Mesenchymal stem cell (in vitro differentiated cells and primary cell): ENCODE measurements at regions not wholly inside any gene's neighbourhood (a gene's known extent, or its start where the extent isn't known, plus 50 kb on each side); places are given as distances from the start of the nearest gene placed in this dataset.

ENCODE experiments used
- DNase-seq: peaks from one replicate; pipeline ENCODE4 v3.0.0-alpha.2; 2013
- H2AFZ ChIP-seq: one replicate; pipeline ENCODE4 v1.6.1; 2013; ENCODE audit warnings: low read depth, mild to moderate bottlenecking, control low read depth, inconsistent platforms, low read length, moderate library complexity
- H2AK5ac ChIP-seq: 2 replicates; pipeline ENCODE4 v1.6.1; 2013; ENCODE audit warnings: low read length, moderate library complexity, mild to moderate bottlenecking, inconsistent platforms; ENCODE audit not compliant: severe bottlenecking
- H2BK120ac ChIP-seq: one replicate; pipeline ENCODE4 v1.6.1; 2013; ENCODE audit warnings: low read depth, mild to moderate bottlenecking, inconsistent platforms, low read length, moderate library complexity
- H2BK12ac ChIP-seq, 2 experiments: one replicate each; pipeline ENCODE4 v1.6.1; 2013; ENCODE audit warnings: inconsistent platforms in 2 of 2, low read length in 2 of 2, mild to moderate bottlenecking in 2 of 2, moderate library complexity in 2 of 2, control low read depth in 1 of 2
- H2BK15ac ChIP-seq: one replicate; pipeline ENCODE4 v1.6.1; 2013; ENCODE audit warnings: mild to moderate bottlenecking, low read depth, inconsistent platforms; ENCODE audit not compliant: poor library complexity, severe bottlenecking
- H2BK5ac ChIP-seq: 2 replicates; pipeline ENCODE4 v1.6.1; 2013; ENCODE audit warnings: low read depth, mild to moderate bottlenecking, low read length, control low read depth, inconsistent platforms; ENCODE audit not compliant: poor library complexity, severe bottlenecking
- H3K14ac ChIP-seq, 2 experiments: one replicate each; pipeline ENCODE4 v1.6.1; 2013; ENCODE audit warnings: inconsistent platforms in 2 of 2, low read length in 2 of 2, control low read depth in 1 of 2, mild to moderate bottlenecking in 1 of 2, moderate library complexity in 1 of 2
- H3K18ac ChIP-seq, 2 experiments: one replicate each; pipeline ENCODE4 v1.6.1; 2013; ENCODE audit warnings: inconsistent platforms in 2 of 2, low read length in 2 of 2, control low read depth in 1 of 2, low read depth in 1 of 2, mild to moderate bottlenecking in 1 of 2
- H3K23ac ChIP-seq, 2 experiments: one replicate each; pipeline ENCODE4 v1.6.1; 2013; ENCODE audit warnings: inconsistent platforms in 2 of 2, low read length in 2 of 2, mild to moderate bottlenecking in 2 of 2, moderate library complexity in 2 of 2, control low read depth in 1 of 2
- H3K27ac ChIP-seq: 2 replicates; pipeline ENCODE4 v1.5.1; 2013; ENCODE audit warnings: mild to moderate bottlenecking, moderate library complexity, low read length, control low read depth, inconsistent platforms; ENCODE audit not compliant: poor library complexity, severe bottlenecking
- H3K27me3 ChIP-seq, 2 experiments: 2 replicates each; pipeline versions ENCODE4 v1.6.1 to v1.7.0; 2013; ENCODE audit warnings: low read length in 2 of 2, mild to moderate bottlenecking in 2 of 2, moderate library complexity in 2 of 2, control low read depth in 1 of 2, inconsistent platforms in 1 of 2; ENCODE audit not compliant: control insufficient read depth in 1 of 2, insufficient read depth in 1 of 2
- H3K36me3 ChIP-seq, 2 experiments: 2 replicates each; pipeline versions ENCODE4 v1.6.1 to v1.7.0; 2013; ENCODE audit warnings: low read length in 2 of 2, control low read depth in 1 of 2, inconsistent platforms in 1 of 2, low read depth in 1 of 2, mild to moderate bottlenecking in 1 of 2; ENCODE audit not compliant: insufficient read depth in 2 of 2, control insufficient read depth in 1 of 2
- H3K4ac ChIP-seq, 2 experiments: one replicate each; pipeline ENCODE4 v1.6.1; 2013; ENCODE audit warnings: inconsistent platforms in 2 of 2, low read length in 2 of 2, mild to moderate bottlenecking in 2 of 2, moderate library complexity in 2 of 2, control low read depth in 1 of 2, low read depth in 1 of 2
- H3K4me1 ChIP-seq: 2 replicates; pipeline ENCODE4 v1.6.1; 2013; ENCODE audit warnings: low read depth, low read length, control low read depth; ENCODE audit not compliant: control insufficient read depth, insufficient read depth
- H3K4me2 ChIP-seq: 2 replicates; pipeline ENCODE4 v1.6.1; 2013; ENCODE audit warnings: low read length, mild to moderate bottlenecking, inconsistent platforms; ENCODE audit not compliant: poor library complexity, severe bottlenecking
- H3K4me3 ChIP-seq, 2 experiments: 2 replicates each; pipeline versions ENCODE4 v1.5.1 to v1.7.0; 2013; ENCODE audit warnings: low read length in 2 of 2, mild to moderate bottlenecking in 2 of 2, control low read depth in 1 of 2, low read depth in 1 of 2; ENCODE audit not compliant: insufficient read depth in 1 of 2
- H3K79me1 ChIP-seq: replicated peaks from 2 replicates; pipeline ENCODE4 v1.6.1; 2013; ENCODE audit warnings: mild to moderate bottlenecking, control low read depth, low read length, inconsistent platforms; ENCODE audit not compliant: poor library complexity, severe bottlenecking
- H3K9ac ChIP-seq: 2 replicates; pipeline ENCODE4 v1.7.0; 2013; ENCODE audit warnings: mild to moderate bottlenecking, low read length, moderate library complexity
- H3K9me3 ChIP-seq: 2 replicates; pipeline ENCODE4 v1.7.0; 2013; ENCODE audit warnings: mild to moderate bottlenecking, low read length; ENCODE audit not compliant: control insufficient read depth
- H4K8ac ChIP-seq: one replicate; pipeline ENCODE4 v1.6.1; 2013; ENCODE audit warnings: inconsistent platforms, mild to moderate bottlenecking, low read length, moderate library complexity
- H4K91ac ChIP-seq: one replicate; pipeline ENCODE4 v1.6.1; 2013; ENCODE audit warnings: mild to moderate bottlenecking, low read length, inconsistent platforms
- WGBS: methylation state at CpG from one replicate; pipeline ENCODE4 v1.1.7; 2013; ENCODE audit warnings: mixed read lengths; 5-methylcytosine and 5-hydroxymethylcytosine counted together

- Histone ChIP-seq H3K18ac (no peak overlapping the region), H3K14ac (no peak overlapping the region), H3K4me1 (no peaks in the 10 kb centered on the region), H3K4me3 (no peak overlapping the region), H3K36me3 (no peaks in the 10 kb centered on the region), H2BK5ac (no peak overlapping the region), H2BK12ac (no peak overlapping the region), H3K9ac (no peak overlapping the region), H3K4ac (no peak overlapping the region), H2BK120ac (no peak overlapping the region), H3K27ac (no peak overlapping the region), H3K27me3 (no peaks in the 10 kb centered on the region), H3K23ac (no peak overlapping the region), H4K91ac (no peak overlapping the region), H2AK5ac (no peak overlapping the region), H2BK15ac (no peak overlapping the region), H4K8ac (no peak overlapping the region), H3K9me3 (peaks cover 3% of the 10 kb centered on the region), H3K4me2 (no peak overlapping the region), H3K79me1 (no peaks in the 10 kb centered on the region), H2AFZ (no peak overlapping the region)
- WGBS, result 89% methylated on average over 2 of the region's 3 CpGs
- no peak for DNase-seq
These were observed 108.4 kb upstream of the SLC22A23 start for GRCh38 chr6:3565291-3565690.

GRCh38 chr6:3561725-3562124 is 104.9 kb upstream of the SLC22A23 start:
- H2AK5ac ChIP-seq, result no peak overlapping the region
- H2BK15ac ChIP-seq, result no peak overlapping the region
- no peak overlapping the region for H4K8ac ChIP-seq
- no peak overlapping the region for H3K4me3 ChIP-seq
- no peaks in the 10 kb centered on the region for H3K36me3 ChIP-seq
- peaks cover 3% of the 10 kb centered on the region for H3K9me3 ChIP-seq
- no peak overlapping the region for H2BK120ac ChIP-seq
- H3K27me3 ChIP-seq, result peaks cover 0 to 4% of the 10 kb centered on the region in 2 experiments
- peak; percentile 18 for DNase-seq
- H3K14ac ChIP-seq, result no peak overlapping the region
- H2BK5ac ChIP-seq, result no peak overlapping the region
- no peak overlapping the region for H4K91ac ChIP-seq
- H3K4me2 ChIP-seq, result no peak overlapping the region
- H3K18ac ChIP-seq, result no peak overlapping the region
- no peak overlapping the region for H3K4ac ChIP-seq
- H3K79me1 ChIP-seq, result no peaks in the 10 kb centered on the region
- H3K23ac ChIP-seq, result no peak overlapping the region
- H2BK12ac ChIP-seq, result no peak overlapping the region
- peaks cover 2% of the 10 kb centered on the region for H3K4me1 ChIP-seq
- no peak overlapping the region for H3K27ac ChIP-seq
- H2AFZ ChIP-seq, result no peak overlapping the region
- WGBS, result 20% methylated on average over 1 of the region's 1 CpG
- no peak overlapping the region for H3K9ac ChIP-seq

DNA sequence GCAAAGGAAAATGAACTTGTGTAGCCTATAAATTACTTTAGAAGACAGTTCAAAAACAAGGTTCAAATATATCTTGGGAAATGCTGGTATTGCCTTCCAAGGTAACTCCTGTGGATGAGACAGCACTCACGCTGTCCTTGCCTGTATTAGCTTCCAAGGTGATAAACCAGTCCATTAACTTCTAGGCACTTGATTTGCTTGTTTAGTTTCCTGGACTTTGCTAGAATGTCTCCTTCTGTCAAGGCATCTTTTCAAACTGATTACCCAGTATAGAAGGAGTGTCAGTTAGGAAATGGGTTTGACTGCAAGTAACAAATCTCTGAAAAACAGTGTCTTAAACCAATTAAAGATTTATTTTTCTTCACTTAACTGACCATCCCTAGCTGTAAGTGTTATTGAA is 103.4 kb upstream of the SLC22A23 start:
- no peak overlapping the region for H3K27ac ChIP-seq
- DNase-seq, result no peak
- H2AFZ ChIP-seq, result no peak overlapping the region
- 88% methylated on average over 1 of the region's 1 CpG for WGBS
- H3K36me3 ChIP-seq, result no peaks in the 10 kb centered on the region
- H3K14ac ChIP-seq, result no peak overlapping the region
- H3K4me3 ChIP-seq, result no peak overlapping the region
- peaks cover 2% of the 10 kb centered on the region for H3K4me1 ChIP-seq
- peaks cover 3% of the 10 kb centered on the region for H3K9me3 ChIP-seq
- no peak overlapping the region for H2BK15ac ChIP-seq
- peaks cover 0 to 4% of the 10 kb centered on the region in 2 experiments for H3K27me3 ChIP-seq
- H3K23ac ChIP-seq, result no peak overlapping the region
- H3K79me1 ChIP-seq, result no peaks in the 10 kb centered on the region
- H2AK5ac ChIP-seq, result no peak overlapping the region
- no peak overlapping the region for H3K9ac ChIP-seq
- no peak overlapping the region for H2BK5ac ChIP-seq
- H2BK12ac ChIP-seq, result no peak overlapping the region
- no peak overlapping the region for H4K91ac ChIP-seq
- no peak overlapping the region for H3K4me2 ChIP-seq
- H4K8ac ChIP-seq, result no peak overlapping the region
- no peak overlapping the region for H3K18ac ChIP-seq
- no peak overlapping the region for H3K4ac ChIP-seq
- no peak overlapping the region for H2BK120ac ChIP-seq

DNA sequence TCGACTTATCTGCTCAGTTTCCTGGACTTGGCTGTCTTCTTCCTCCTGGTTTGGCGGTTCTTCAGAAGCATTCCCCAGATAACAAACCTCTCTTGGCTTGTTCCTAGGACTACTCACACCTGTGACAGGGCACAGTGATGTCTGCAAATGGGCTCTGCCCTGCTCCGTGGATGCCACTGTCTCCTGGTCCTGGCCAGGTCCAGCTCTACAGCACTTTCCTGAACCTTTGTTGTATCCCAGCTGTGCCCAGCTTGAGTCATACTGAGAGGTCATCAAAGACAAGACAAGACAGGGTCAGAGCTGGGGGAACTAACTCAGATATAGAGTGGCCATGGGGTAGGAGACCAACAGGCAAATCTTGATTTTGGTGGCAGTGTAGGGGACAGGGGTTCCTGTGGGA is 102.7 kb upstream of the SLC22A23 start:
- H3K27me3 ChIP-seq, result peaks cover 0 to 4% of the 10 kb centered on the region in 2 experiments
- no peak overlapping the region for H3K4ac ChIP-seq
- H3K4me3 ChIP-seq, result no peak overlapping the region
- no peak overlapping the region for H3K23ac ChIP-seq
- H2BK15ac ChIP-seq, result no peak overlapping the region
- H4K8ac ChIP-seq, result no peak overlapping the region
- H2BK5ac ChIP-seq, result no peak overlapping the region
- no peak overlapping the region for H3K4me2 ChIP-seq
- H2AFZ ChIP-seq, result no peak overlapping the region
- H2AK5ac ChIP-seq, result no peak overlapping the region
- no peak overlapping the region for H4K91ac ChIP-seq
- no peaks in the 10 kb centered on the region for H3K9me3 ChIP-seq
- no peaks in the 10 kb centered on the region for H3K36me3 ChIP-seq
- H3K27ac ChIP-seq, result no peak overlapping the region
- no peak overlapping the region for H3K18ac ChIP-seq
- H3K9ac ChIP-seq, result no peak overlapping the region
- H3K79me1 ChIP-seq, result no peaks in the 10 kb centered on the region
- H2BK12ac ChIP-seq, result no peak overlapping the region
- DNase-seq, result no peak
- WGBS, result 89% methylated on average over 3 of the region's 3 CpGs
- H3K14ac ChIP-seq, result no peak overlapping the region
- H3K4me1 ChIP-seq, result peaks cover 2% of the 10 kb centered on the region
- H2BK120ac ChIP-seq, result no peak overlapping the region
